ENCODE measurements at regions not wholly inside any gene's neighbourhood (a gene's known extent, or its start where the extent isn't known, plus 50 kb on each side); places are given as distances from the start of the nearest gene placed in this dataset.
A peak's percentile ranks its signal among the peaks of the same experiment; 100 is the strongest.

GRCh38 chr10:2124135-2124534 lies 386.8 kb upstream of the ADARB2 start:
- no peak for DNase-seq (ENCODE audit: low spot score)
- FAIRE-seq: no peak

DNA sequence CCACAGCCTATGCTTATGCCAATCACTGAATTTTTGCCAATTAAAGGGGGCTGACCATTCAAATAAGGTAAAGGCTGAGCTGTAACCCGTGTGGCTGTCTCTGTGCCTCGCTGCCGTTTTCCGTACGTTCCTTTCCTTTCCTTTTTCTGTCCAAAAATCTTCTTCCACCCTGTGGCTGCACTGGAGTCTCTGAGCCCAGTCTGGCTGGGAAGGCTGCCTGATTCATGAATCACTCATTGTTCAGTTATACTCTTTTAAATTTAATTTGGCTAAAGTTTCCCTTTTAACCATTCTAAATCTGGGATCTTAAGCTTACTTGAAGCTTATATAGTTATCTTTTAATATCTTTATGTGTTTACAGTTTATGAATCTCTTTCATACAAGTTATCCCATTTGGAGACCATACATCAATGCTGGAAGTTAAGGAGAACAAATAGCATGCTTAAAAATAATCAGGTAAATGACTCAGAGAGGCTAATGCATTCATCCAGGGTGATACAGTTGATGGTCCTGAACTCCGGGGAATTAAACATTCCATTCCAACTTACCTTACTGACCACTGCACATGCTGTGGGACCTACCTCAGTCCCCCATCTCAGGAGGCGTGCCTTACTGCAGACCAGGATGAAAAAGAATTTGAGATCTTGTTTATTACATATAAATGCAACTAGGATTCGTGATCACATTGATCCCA lies 385.3 kb upstream of the ADARB2 start:
- FAIRE-seq (peak; percentile 79), DNase-seq (ENCODE audit: low spot score) (peak; percentile 64)

DNA sequence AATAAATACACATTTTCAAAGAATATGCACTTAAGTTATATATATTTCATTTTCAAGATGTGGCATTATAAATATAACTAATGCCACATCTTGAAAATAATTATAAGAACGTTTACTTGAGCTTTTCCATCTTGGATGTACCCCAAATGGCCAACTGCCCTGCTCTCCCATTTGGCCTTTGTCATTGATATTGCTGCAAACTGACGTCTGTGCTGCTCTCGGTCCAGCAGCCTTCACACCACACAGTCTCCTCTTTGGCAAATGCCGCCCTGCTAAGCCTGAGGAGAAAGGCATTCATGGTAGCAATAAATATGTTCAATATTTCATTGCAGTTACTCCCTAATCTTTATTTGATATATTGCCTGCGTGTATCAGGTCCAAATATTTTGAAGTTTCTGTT lies 384.6 kb upstream of the ADARB2 start:
- FAIRE-seq (no peak), DNase-seq (ENCODE audit: low spot score) (no peak)

- DNase-seq (ENCODE audit: low spot score) (no peak), FAIRE-seq (no peak)
These were observed 384.0 kb upstream of the ADARB2 start for GRCh38 chr10:2121315-2121714.

DNA sequence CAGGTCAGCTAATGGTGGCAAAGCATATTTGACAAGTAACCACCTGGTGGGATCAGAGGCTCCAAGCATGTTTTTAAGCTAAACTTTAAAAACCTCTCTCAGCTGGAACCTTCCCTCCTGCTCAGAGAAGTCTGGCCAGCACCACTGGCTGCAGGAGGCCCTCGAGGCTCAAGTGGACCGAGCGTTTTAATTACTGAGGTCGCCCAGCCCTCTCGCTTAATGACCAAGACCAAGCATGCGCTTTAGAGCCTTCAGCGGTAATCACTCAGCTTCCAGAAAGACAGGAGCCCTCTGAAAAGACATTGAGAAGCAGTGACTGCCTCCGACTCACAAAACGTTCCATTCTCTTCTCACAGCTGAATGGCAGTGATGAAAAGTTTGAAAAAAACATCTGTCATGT lies 383.4 kb upstream of the ADARB2 start:
- no peak for DNase-seq (ENCODE audit: low spot score)
- no peak for FAIRE-seq

- FAIRE-seq (peak; percentile 12), DNase-seq (ENCODE audit: low spot score) (peak; percentile 48)
These were observed 382.0 kb upstream of the ADARB2 start for GRCh38 chr10:2119316-2119715.

- FAIRE-seq (no peak), DNase-seq (ENCODE audit: low spot score) (no peak)
These were observed 380.9 kb upstream of the ADARB2 start for GRCh38 chr10:2118201-2118600.

GRCh38 chr10:2117641-2118040 lies 380.3 kb upstream of the ADARB2 start:
- no peak for DNase-seq (ENCODE audit: low spot score)
- FAIRE-seq: no peak

DNA sequence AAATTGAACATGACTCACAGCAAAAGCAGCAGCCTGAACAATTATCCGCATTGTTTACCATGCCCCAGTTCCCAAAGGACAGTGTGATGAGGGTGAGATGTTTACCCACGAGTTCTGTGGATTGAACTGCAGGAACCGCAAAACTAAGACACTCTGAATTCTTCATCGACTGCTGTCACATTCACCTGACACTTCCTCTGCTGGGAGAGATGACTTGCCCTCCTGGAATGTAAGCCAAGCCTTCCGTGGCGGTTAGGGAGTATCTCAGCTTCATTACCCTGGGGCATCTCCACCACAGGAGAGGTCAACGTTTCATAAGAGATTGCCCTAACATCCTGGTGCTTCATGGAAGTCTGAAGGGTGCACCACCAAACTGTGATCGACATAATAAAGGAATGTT lies 374.6 kb upstream of the ADARB2 start:
- peak; percentile 99 for FAIRE-seq
- peak; percentile 100 for DNase-seq (ENCODE audit: low spot score)

DNA sequence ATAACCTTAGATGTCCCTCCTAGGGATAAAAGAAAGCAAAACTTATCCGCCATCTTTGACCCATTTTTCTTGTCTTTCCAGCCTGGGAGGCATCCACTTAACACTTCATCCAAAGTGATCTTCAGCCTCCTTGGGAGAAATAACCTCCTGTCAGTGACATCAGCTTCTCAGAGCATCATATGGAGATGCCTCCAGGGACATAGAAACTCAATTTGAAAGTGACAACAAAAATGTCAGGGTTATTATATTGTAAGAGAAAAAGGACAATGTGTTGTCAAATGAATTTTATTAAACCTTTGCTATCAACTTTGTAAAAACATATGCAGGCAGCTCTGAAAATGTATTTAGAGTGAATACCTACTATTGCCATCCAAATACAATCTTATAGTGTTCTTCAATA lies 371.2 kb upstream of the ADARB2 start:
- no peak for FAIRE-seq
- DNase-seq (ENCODE audit: low spot score): no peak

- FAIRE-seq (no peak), DNase-seq (ENCODE audit: low spot score) (no peak)
These were observed 369.3 kb upstream of the ADARB2 start for GRCh38 chr10:2106641-2107040.

GRCh38 chr10:2099321-2099720 lies 362.0 kb upstream of the ADARB2 start:
- no peak for FAIRE-seq
- no peak for DNase-seq (ENCODE audit: low spot score)

- no peak for FAIRE-seq
- DNase-seq (ENCODE audit: low spot score): no peak
These were observed 360.6 kb upstream of the ADARB2 start for GRCh38 chr10:2097937-2098336.

GRCh38 chr10:2094171-2094570 lies 356.8 kb upstream of the ADARB2 start:
- DNase-seq (ENCODE audit: low spot score) (no peak), FAIRE-seq (no peak)

DNA sequence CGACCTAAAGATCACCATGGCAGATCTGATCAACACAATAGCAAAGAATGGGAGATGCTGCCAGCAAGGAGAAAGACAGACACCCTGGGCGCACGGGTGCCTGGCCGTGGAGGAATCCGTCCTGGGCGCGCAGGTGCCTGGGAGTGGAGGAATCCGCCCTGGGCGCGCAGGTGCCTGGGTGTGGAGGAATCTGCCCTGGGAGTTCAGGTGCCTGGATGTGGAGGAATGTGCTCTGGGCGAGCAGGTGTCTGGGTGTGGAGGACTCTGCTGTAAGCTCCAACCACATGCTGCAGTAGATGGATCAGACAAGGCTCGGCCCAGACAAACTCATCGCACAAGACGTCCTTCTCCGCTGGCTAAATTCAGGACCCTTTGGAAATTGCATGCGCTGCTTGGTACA lies 346.3 kb upstream of the ADARB2 start:
- DNase-seq (ENCODE audit: low spot score): no peak
- FAIRE-seq: no peak

GRCh38 chr10:2081501-2081900 lies 344.2 kb upstream of the ADARB2 start:
- no peak for DNase-seq (ENCODE audit: low spot score)

GRCh38 chr10:2079603-2080078 lies 342.3 kb upstream of the ADARB2 start:
- peak; percentile 81 for FAIRE-seq
- DNase-seq (ENCODE audit: low spot score): peak; percentile 39

More at GRCh38 chr10:2081501-2081900, 344.2 kb upstream of the ADARB2 start:
- no peak for FAIRE-seq

DNA sequence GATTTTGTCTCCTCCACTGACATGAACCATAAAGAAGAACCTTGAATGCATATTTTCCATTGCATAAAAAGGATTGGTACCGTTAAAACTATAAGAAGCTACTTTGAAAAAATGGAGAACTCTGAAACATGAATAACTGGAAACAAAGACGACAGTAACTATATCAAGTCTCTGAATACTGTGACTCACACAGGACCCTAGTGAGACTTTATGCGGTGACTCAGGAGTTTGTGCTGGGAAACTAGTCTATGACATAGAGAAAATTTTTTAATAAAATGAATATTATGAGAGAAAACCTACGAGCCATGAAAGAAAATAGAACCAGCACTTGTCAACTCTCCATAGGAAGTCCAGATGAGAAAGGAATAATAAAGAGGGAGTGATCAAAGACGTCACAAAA lies 339.9 kb upstream of the ADARB2 start:
- FAIRE-seq: peak; percentile 89

DNA sequence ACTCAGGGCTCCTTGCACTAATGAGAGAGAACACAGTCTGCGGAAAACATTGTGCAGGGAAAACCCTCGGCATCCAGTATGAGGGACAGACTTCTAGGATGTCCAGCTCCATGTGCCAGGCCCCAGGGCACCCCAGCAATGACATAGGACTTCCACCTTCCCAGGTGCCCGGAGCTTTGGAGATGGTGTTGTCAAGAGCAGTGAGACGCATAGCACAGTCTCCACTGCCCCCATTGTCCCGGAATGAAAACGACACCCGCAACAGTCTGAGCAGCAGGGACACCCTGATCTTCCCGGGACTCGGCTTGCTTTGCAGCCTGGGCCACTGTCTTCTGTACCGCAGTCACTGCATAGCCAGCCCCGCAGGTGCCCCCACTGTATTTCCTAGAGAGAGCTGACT lies 339.2 kb upstream of the ADARB2 start:
- FAIRE-seq (no peak), DNase-seq (ENCODE audit: low spot score) (no peak)

More for the DNA sequence above, 339.9 kb upstream of the ADARB2 start:
- DNase-seq (ENCODE audit: low spot score): peak; percentile 63

GRCh38 chr10:2067015-2067414 lies 329.7 kb upstream of the ADARB2 start:
- DNase-seq (ENCODE audit: low spot score) (no peak), FAIRE-seq (no peak)

GRCh38 chr10:2054728-2055127 lies 317.4 kb upstream of the ADARB2 start:
- DNase-seq (ENCODE audit: low spot score) (no peak), FAIRE-seq (no peak)

DNA sequence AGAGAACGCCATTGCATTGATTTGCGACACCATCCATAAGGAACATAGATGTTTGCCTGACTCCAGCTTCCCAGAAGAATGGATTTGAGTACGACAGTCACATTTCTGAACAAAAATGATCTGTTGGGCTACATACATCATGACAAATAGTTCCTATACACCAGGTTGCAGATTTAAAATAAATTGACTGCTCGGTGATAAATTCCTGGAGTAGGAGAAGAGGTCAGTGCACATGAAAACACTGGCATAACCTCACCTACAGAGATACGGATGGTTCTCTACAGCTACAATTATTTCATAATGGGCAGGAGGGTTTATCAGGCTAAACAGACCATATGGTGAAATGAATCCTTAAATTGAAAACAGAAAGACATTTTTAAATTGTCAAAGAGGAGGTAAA lies 316.5 kb upstream of the ADARB2 start:
- DNase-seq (ENCODE audit: low spot score): no peak
- FAIRE-seq: no peak

- no peak for FAIRE-seq
- no peak for DNase-seq (ENCODE audit: low spot score)
These were observed 313.8 kb upstream of the ADARB2 start for GRCh38 chr10:2051108-2051507.

- no peak for FAIRE-seq
These were observed 312.2 kb upstream of the ADARB2 start for GRCh38 chr10:2049560-2049959.

More at GRCh38 chr10:2049560-2049959, 312.2 kb upstream of the ADARB2 start:
- peak; percentile 11 for DNase-seq (ENCODE audit: low spot score)
